HCT116 (cell line): ENCODE measurements at regions not wholly inside any gene's neighbourhood (a gene's known extent, or its start where the extent isn't known, plus 50 kb on each side); places are given as distances from the start of the nearest gene placed in this dataset.

Experiments used
- ATAC-seq: fragments of 200-7000 bp; cut with Tn5 transposase; 2 replicates; pipeline ENCODE4 v1.9.1; 2020; ENCODE audit warnings: mild to moderate bottlenecking, moderate library complexity
- BruUV-seq: library from RNA; stranded (reverse); fragments of 400-500 nt; replicated peaks from 2 replicates; lab custom pipeline; 2021; lab: Mats Ljungman, UMichigan
- CTCF ChIA-PET: fragments of 300-600 bp; sonication (Branson Sonifier 250); formaldehyde crosslinking; loops from one replicate; lab custom pipeline; 2021; ENCODE audit warnings: antibody characterized with exemption; lab: Charles Lee
- POLR2A ChIA-PET: fragments of 300-600, 350-600 bp; sonication (Branson Sonifier 250); formaldehyde crosslinking; loops from one replicate; lab custom pipeline; 2021; ENCODE audit warnings: antibody characterized with exemption; lab: Charles Lee
- RAD21 ChIA-PET, 2 experiments: fragments of 300-600 bp; sonication (Branson Sonifier 250); formaldehyde crosslinking; loops; one replicate each; lab custom pipeline; 2023; ENCODE audit warnings: low total read pairs in 2 of 2; ENCODE audit not compliant: uncharacterized antibody in 2 of 2, unreplicated experiment in 2 of 2, low non-redundant PET in 1 of 2; lab: Charles Lee
- DNase-seq: peaks from one replicate; pipeline ENCODE4 v3.0.0-alpha.2; 2010; ENCODE audit warnings: low read depth, low spot score
- H2AFZ ChIP-seq: fragments of 200-600 bp; shearing (Covaris generic), sonication (generic); 2 replicates; pipeline ENCODE4 v1.6.1; 2017; ENCODE audit warnings: low read depth, mixed run types, mixed read lengths, antibody characterized with exemption, low read length; ENCODE audit not compliant: poor library complexity, severe bottlenecking
- H3K27ac ChIP-seq: 2 replicates; pipeline ENCODE4 v1.5.1; 2012; ENCODE audit warnings: low read depth, low read length
- H3K27me3 ChIP-seq: fragments of 200-600 bp; sonication (generic); 2 replicates; pipeline ENCODE4 v1.6.1; 2016; ENCODE audit warnings: mixed run types, low read length, mixed read lengths; ENCODE audit not compliant: insufficient read depth
- H3K36me3 ChIP-seq, 2 experiments: fragments of 200-500 bp in 1 of 2; fragments of 200-600 bp in 1 of 2; sonication (Bioruptor generic) in 1 of 2; sonication (generic) in 1 of 2; 2 replicates each; pipeline versions ENCODE4 v1.5.1 to v1.6.1; 2014 to 2016; ENCODE audit warnings: low read length in 2 of 2, inconsistent platforms in 1 of 2, mixed read lengths in 1 of 2, mixed run types in 1 of 2; ENCODE audit not compliant: insufficient read depth in 2 of 2, control insufficient read depth in 1 of 2
- H3K4me1 ChIP-seq, 2 experiments: fragments of 200-600 bp in 1 of 2; sonication (generic) in 1 of 2; 2 replicates each; pipeline versions ENCODE4 v1.5.1 to v1.6.1; 2012 to 2017; ENCODE audit warnings: low read length in 2 of 2, inconsistent platforms in 1 of 2, mild to moderate bottlenecking in 1 of 2, mixed read lengths in 1 of 2, mixed run types in 1 of 2, moderate library complexity in 1 of 2; ENCODE audit not compliant: insufficient read depth in 2 of 2, control insufficient read depth in 1 of 2
- H3K4me2 ChIP-seq: fragments of 200-600 bp; sonication (generic); 2 replicates; pipeline ENCODE4 v1.6.1; 2017; ENCODE audit warnings: mixed run types, low read length, mixed read lengths
- H3K4me3 ChIP-seq, 2 experiments: fragments of 200-600 bp in 1 of 2; sonication (generic) in 1 of 2; replicated peaks in 1 of 2; 2 replicates each; pipeline ENCODE4 v1.5.1; 2011 to 2016; ENCODE audit warnings: low read length in 2 of 2, control low read depth in 1 of 2, low read depth in 1 of 2, mild to moderate bottlenecking in 1 of 2, mixed read lengths in 1 of 2, mixed run types in 1 of 2
- H3K79me2 ChIP-seq: fragments of 200-600 bp; sonication (generic); 2 replicates; pipeline ENCODE4 v1.6.1; 2017; ENCODE audit warnings: mild to moderate bottlenecking, mixed run types, low read length, moderate library complexity, mixed read lengths; ENCODE audit not compliant: insufficient read depth
- H3K9ac ChIP-seq: fragments of 200-600 bp; sonication (generic); 2 replicates; pipeline ENCODE4 v1.6.1; 2016; ENCODE audit warnings: low read length, mixed read lengths
- H3K9me2 ChIP-seq: fragments of 200-600 bp; sonication (generic), shearing (Covaris generic); 2 replicates; pipeline ENCODE4 v1.6.1; 2017; ENCODE audit warnings: mixed run types, mild to moderate bottlenecking, moderate library complexity; ENCODE audit not compliant: insufficient read depth
- H3K9me3 ChIP-seq, 2 experiments: fragments of 200-500 bp in 1 of 2; fragments of 200-600 bp in 1 of 2; sonication (Bioruptor generic) in 1 of 2; sonication (generic) in 1 of 2; 2 replicates each; pipeline ENCODE4 v1.6.1; 2014 to 2017; ENCODE audit warnings: low read length in 2 of 2, mixed read lengths in 2 of 2, inconsistent platforms in 1 of 2, low read depth in 1 of 2, mild to moderate bottlenecking in 1 of 2, mixed run types in 1 of 2, moderate library complexity in 1 of 2; ENCODE audit not compliant: control insufficient read depth in 1 of 2, insufficient read depth in 1 of 2
- H4K20me1 ChIP-seq: fragments of 200-600 bp; sonication (generic), shearing (Covaris generic); 2 replicates; pipeline ENCODE4 v1.6.1; 2017; ENCODE audit warnings: mixed run types, mild to moderate bottlenecking, moderate library complexity; ENCODE audit not compliant: insufficient read depth
- CBX3 ChIP-seq: IDR thresholded peaks from 2 replicates; pipeline ENCODE4 v1.6.1; 2012; ENCODE audit warnings: low read depth
- CEBPB ChIP-seq: IDR thresholded peaks from 2 replicates; pipeline ENCODE4 v1.6.1; 2012; ENCODE audit warnings: low read depth
- CTCF ChIP-seq, 3 experiments: fragments of 200-600 bp in 1 of 3; sonication (generic) in 1 of 3; IDR thresholded peaks in 2 of 3; conservative IDR thresholded peaks in 1 of 3; 2 replicates each; pipeline ENCODE4 v1.5.1; 2012 to 2017; ENCODE audit warnings: low read depth in 2 of 3, low read length in 2 of 3, antibody characterized with exemption in 1 of 3, borderline replicate concordance in 1 of 3, control low read depth in 1 of 3, mild to moderate bottlenecking in 1 of 3, mixed read lengths in 1 of 3, mixed run types in 1 of 3, moderate library complexity in 1 of 3; ENCODE audit not compliant: insufficient read depth in 1 of 3
- EGR1 ChIP-seq: IDR thresholded peaks from 2 replicates; pipeline ENCODE4 v1.6.1; 2012; ENCODE audit warnings: low read depth
- ELF1 ChIP-seq: IDR thresholded peaks from 2 replicates; pipeline ENCODE4 v1.6.1; 2012; ENCODE audit warnings: low read depth, borderline replicate concordance
- EZH2 ChIP-seq: fragments of 200-600 bp; sonication (generic); IDR thresholded peaks from 2 replicates; pipeline ENCODE4 v1.6.1; 2017; ENCODE audit warnings: antibody characterized with exemption, mixed run types
- EZH2phosphoT487 ChIP-seq: fragments of 200-600 bp; IDR thresholded peaks from 2 replicates; pipeline ENCODE4 v1.6.1; 2018; ENCODE audit warnings: antibody characterized with exemption, borderline replicate concordance
- FOSL1 ChIP-seq: IDR thresholded peaks from 2 replicates; pipeline ENCODE4 v1.6.1; 2012; ENCODE audit warnings: low read depth
- JUND ChIP-seq: IDR thresholded peaks from 2 replicates; pipeline ENCODE4 v1.6.1; 2012
- MAX ChIP-seq: IDR thresholded peaks from 2 replicates; pipeline ENCODE4 v1.6.1; 2012
- POLR2A ChIP-seq: IDR thresholded peaks from 2 replicates; pipeline ENCODE4 v1.7.0; 2011; ENCODE audit warnings: borderline replicate concordance; ENCODE audit not compliant: insufficient read depth, insufficient read length; ENCODE audit errors: extremely low read depth
- POLR2AphosphoS5 ChIP-seq: IDR thresholded peaks from 2 replicates; pipeline ENCODE4 v1.6.1; 2011; ENCODE audit warnings: mild to moderate bottlenecking, low read depth, low read length, moderate library complexity
- RAD21 ChIP-seq: IDR thresholded peaks from 2 replicates; pipeline ENCODE4 v1.6.1; 2012; ENCODE audit warnings: low read depth, mild to moderate bottlenecking
- REST ChIP-seq: IDR thresholded peaks from 2 replicates; pipeline ENCODE4 v1.6.1; 2012; ENCODE audit warnings: low read depth
- SIN3A ChIP-seq: IDR thresholded peaks from 2 replicates; pipeline ENCODE4 v1.6.1; 2012; ENCODE audit warnings: low read depth
- SP1 ChIP-seq: IDR thresholded peaks from 2 replicates; pipeline ENCODE4 v1.6.1; 2012; ENCODE audit warnings: low read depth
- SRF ChIP-seq: IDR thresholded peaks from 2 replicates; pipeline ENCODE4 v1.6.1; 2012; ENCODE audit warnings: low read depth
- TCF7L2 ChIP-seq: IDR thresholded peaks from 2 replicates; pipeline ENCODE4 v1.7.0; 2011; ENCODE audit warnings: borderline replicate concordance, inconsistent platforms; ENCODE audit not compliant: insufficient read depth, insufficient read length; ENCODE audit errors: extremely low read depth
- YY1 ChIP-seq: IDR thresholded peaks from 2 replicates; pipeline ENCODE4 v1.6.1; 2011; ENCODE audit warnings: low read length, low read depth, moderate library complexity, mild to moderate bottlenecking; ENCODE audit not compliant: insufficient replicate concordance; ENCODE audit errors: extremely low read depth
- ZFX ChIP-seq: fragments of 450-650 bp; IDR thresholded peaks from 2 replicates; pipeline ENCODE4 v1.6.1; 2017
- ZNF274 ChIP-seq: fragments of 200-500 bp; sonication (Bioruptor generic); IDR thresholded peaks from 2 replicates; pipeline ENCODE4 v1.6.1; 2014; ENCODE audit warnings: mild to moderate bottlenecking, low read depth, low read length, inconsistent platforms
- intact Hi-C: fragments of 100-400 bp; cut with micrococcal nuclease; formaldehyde crosslinking; loops from 2 replicates; pipeline ENCODE4 v1.10.0; 2022
- TF ChIP-seq, protein P1 (sequence below): IDR thresholded peaks from 2 replicates; pipeline ENCODE4 v1.6.1; 2012

- H3K36me3 ChIP-seq: no peaks in the 10 kb centered on the region
- peak overlapping the region; percentile 57 for H3K4me2 ChIP-seq
- H3K27me3 ChIP-seq: no peaks in the 10 kb centered on the region
- ChIA-PET CTCF (no interaction called here), RAD21 (interaction anchor here in 1 of 2 experiments (0.6 kb wide), 1 partner anchor 247 kb away, joined by 3 read pairs; no protein-coding TSS in a partner anchor), POLR2A (no interaction called here)
- peak overlapping the region in 1 of 2 experiments; percentile 17; a peak in 1 of 4 replicates for H3K4me3 ChIP-seq
- no peaks in the 10 kb centered on the region for H3K9me2 ChIP-seq
- intact Hi-C loops: no loop called here
- peak overlapping the region; percentile 51 for H2AFZ ChIP-seq
- ATAC-seq (peak; percentile 96), DNase-seq (peak; percentile 79)
- H3K9me3 ChIP-seq: no peaks in the 10 kb centered on the region
- H3K4me1 ChIP-seq: peaks cover 7 to 15% of the 10 kb centered on the region in 2 experiments; a peak in 3 of 4 replicates
- no peak overlapping the region for H3K27ac ChIP-seq
- BruUV-seq: no TSS peak
- no peaks in the 10 kb centered on the region for H4K20me1 ChIP-seq
- H3K9ac ChIP-seq: no peak overlapping the region
- no peaks in the 10 kb centered on the region for H3K79me2 ChIP-seq
- TF ChIP-seq, protein P1, sequence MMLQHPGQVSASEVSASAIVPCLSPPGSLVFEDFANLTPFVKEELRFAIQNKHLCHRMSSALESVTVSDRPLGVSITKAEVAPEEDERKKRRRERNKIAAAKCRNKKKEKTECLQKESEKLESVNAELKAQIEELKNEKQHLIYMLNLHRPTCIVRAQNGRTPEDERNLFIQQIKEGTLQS: no peak
- TF ChIP-seq EGR1 (no peak), POLR2AphosphoS5 (no peak), EZH2 (no peak), SRF (no peak), SIN3A (no peak), YY1 (peak; percentile 35), TCF7L2 (peak; percentile 62), REST (no peak), ZNF274 (no peak), CBX3 (peak; percentile 64), EZH2phosphoT487 (no peak), RAD21 (no peak), ELF1 (no peak), JUND (peak; percentile 62), CEBPB (0 out of 2 replicates have a peak, but pooled peaks have one; percentile 37), ZFX (no peak), MAX (peak; percentile 70; the same call in 1 of the 2 replicates), FOSL1 (peak; percentile 71), POLR2A (no peak), SP1 (peak; percentile 50; the same call in 1 of the 2 replicates), CTCF (IDR thresholded peaks at IDR 0.05 in 2 of 3, conservative IDR thresholded peaks at IDR 0.05 in 1 of 3; ENCODE audit: borderline replicate concordance in 1 of 3, insufficient read depth in 1 of 3, low read depth in 2 of 3, low read length in 2 of 3) (no peak)
Measured at GRCh38 chr5:116652196-116652729, 77.6 kb upstream of the SEMA6A start.
